PC-3 (cell line): ENCODE measurements at regions not wholly inside any gene's neighbourhood (a gene's known extent, or its start where the extent isn't known, plus 50 kb on each side); places are given as distances from the start of the nearest gene placed in this dataset.

Experiments
- ATAC-seq: fragments of 200-7000 bp; cut with Tn5 transposase; 2 replicates; pipeline ENCODE4 v1.9.1; 2020; ENCODE audit warnings: mild to moderate bottlenecking, moderate library complexity
- BruUV-seq: library from RNA; stranded (reverse); fragments of 400-500 nt; replicated peaks from 2 replicates; lab custom pipeline; 2021; lab: Mats Ljungman, UMichigan
- CTCF ChIA-PET: fragments of 300-600 bp; sonication (Branson Sonifier 250); formaldehyde crosslinking; loops from one replicate; lab custom pipeline; 2022; ENCODE audit warnings: antibody characterized with exemption; lab: Charles Lee
- POLR2A ChIA-PET: fragments of 300-600 bp; sonication (Branson Sonifier 250); formaldehyde crosslinking; loops from one replicate; lab custom pipeline; 2022; ENCODE audit warnings: antibody characterized with exemption; ENCODE audit not compliant: unreplicated experiment; lab: Charles Lee
- DNase-seq: peaks from one replicate; pipeline ENCODE4 v3.0.0-alpha.2; 2015
- H2AFZ ChIP-seq: fragments of 300-600 bp; sonication (generic); 2 replicates; pipeline ENCODE4 v1.6.0; 2016; ENCODE audit warnings: antibody characterized with exemption, low read length
- H3F3A ChIP-seq: fragments of 300-600 bp; sonication (generic); one replicate; pipeline ENCODE4 v1.6.0; 2017; ENCODE audit warnings: antibody characterized with exemption, low read length, control low read depth, mild to moderate bottlenecking; ENCODE audit not compliant: unreplicated experiment
- H3K27ac ChIP-seq: fragments of 300-600 bp; sonication (generic); 2 replicates; pipeline ENCODE4 v1.5.1; 2016; ENCODE audit warnings: mild to moderate bottlenecking, low read length
- H3K27me3 ChIP-seq: fragments of 300-600 bp; sonication (generic); 2 replicates; pipeline ENCODE4 v1.6.1; 2016; ENCODE audit warnings: low read length, mixed read lengths
- H3K36me3 ChIP-seq: fragments of 300-600 bp; sonication (generic); 2 replicates; pipeline ENCODE4 v1.6.1; 2016; ENCODE audit warnings: low read depth, mixed run types, low read length, mixed read lengths
- H3K4me1 ChIP-seq: fragments of 300-600 bp; sonication (generic); 2 replicates; pipeline ENCODE4 v1.5.1; 2016; ENCODE audit warnings: low read length; ENCODE audit not compliant: insufficient read depth
- H3K4me2 ChIP-seq: fragments of 300-600 bp; sonication (generic); 2 replicates; pipeline ENCODE4 v1.6.0; 2016; ENCODE audit warnings: low read length
- H3K4me3 ChIP-seq: fragments of 300-600 bp; sonication (generic); 2 replicates; pipeline ENCODE4 v1.5.1; 2016; ENCODE audit warnings: mild to moderate bottlenecking, low read length, mixed read lengths
- H3K79me2 ChIP-seq: fragments of 300-600 bp; sonication (generic); 2 replicates; pipeline ENCODE4 v1.6.1; 2017; ENCODE audit warnings: low read length, mixed read lengths
- H3K9ac ChIP-seq: fragments of 300-600 bp; sonication (generic); 2 replicates; pipeline ENCODE4 v1.6.0; 2016; ENCODE audit warnings: mild to moderate bottlenecking, low read length
- H3K9me2 ChIP-seq: fragments of 300-600 bp; sonication (generic); replicated peaks from 2 replicates; pipeline ENCODE4 v1.6.1; 2016; ENCODE audit warnings: mixed run types, low read length, mixed read lengths
- H3K9me3 ChIP-seq: fragments of 300-600 bp; sonication (generic); 2 replicates; pipeline ENCODE4 v1.6.1; 2016; ENCODE audit warnings: low read length, mixed read lengths
- H4K20me1 ChIP-seq: fragments of 300-600 bp; sonication (generic); 2 replicates; pipeline ENCODE4 v1.6.1; 2016; ENCODE audit warnings: low read length, mixed read lengths
- EZH2 ChIP-seq: fragments of 300-600 bp; sonication (generic); IDR thresholded peaks from one replicate; pipeline ENCODE4 v1.6.1; 2017; ENCODE audit warnings: antibody characterized with exemption, mild to moderate bottlenecking, low read length; ENCODE audit not compliant: unreplicated experiment
- EZH2phosphoT487 ChIP-seq: fragments of 300-600 bp; sonication (generic); IDR thresholded peaks from 2 replicates; pipeline ENCODE4 v1.6.1; 2018; ENCODE audit warnings: mild to moderate bottlenecking, antibody characterized with exemption, low read length, borderline replicate concordance
- intact Hi-C: fragments of 100-400 bp; cut with micrococcal nuclease; formaldehyde crosslinking; loops from 2 replicates; pipeline ENCODE4 v1.9.0; 2023
- TF ChIP-seq, protein P1 (sequence below): fragments of 300-600 bp; sonication (generic); conservative IDR thresholded peaks from 2 replicates; pipeline ENCODE4 v1.5.1; 2017; ENCODE audit warnings: antibody characterized with exemption, low read depth, mild to moderate bottlenecking, low read length

DNA sequence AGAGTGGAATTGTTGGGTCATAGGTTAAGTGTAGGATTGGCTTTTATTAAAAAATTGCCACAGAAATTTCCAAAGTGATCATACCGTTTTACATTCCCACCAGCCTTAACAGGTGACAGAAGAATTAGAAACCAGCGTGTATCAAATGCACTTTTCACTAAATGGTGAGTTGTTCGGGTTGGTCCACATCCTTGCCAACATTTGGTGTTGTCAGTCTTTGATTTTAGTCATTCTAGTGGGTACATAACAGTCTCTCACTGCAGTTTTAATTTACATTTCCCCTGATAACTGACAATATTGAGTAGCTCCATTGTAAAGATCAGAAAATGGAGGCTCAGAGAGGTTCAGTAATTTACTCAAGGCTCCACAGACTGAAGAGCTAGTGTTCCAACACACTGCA lies 237.8 kb upstream of the LHX5 start:
- Histone ChIP-seq H2AFZ (no peak overlapping the region), H3K27ac (no peak overlapping the region), H4K20me1 (no peaks in the 10 kb centered on the region), H3K27me3 (peaks cover 28% of the 10 kb centered on the region), H3K9ac (no peak overlapping the region), H3K36me3 (no peaks in the 10 kb centered on the region), H3F3A (no peaks in the 10 kb centered on the region), H3K9me2 (no peaks in the 10 kb centered on the region), H3K4me1 (no peaks in the 10 kb centered on the region), H3K4me3 (no peak overlapping the region), H3K4me2 (no peak overlapping the region), H3K79me2 (no peaks in the 10 kb centered on the region), H3K9me3 (no peaks in the 10 kb centered on the region)
- TF ChIP-seq EZH2phosphoT487: no peak
- TF ChIP-seq EZH2: no peak
- TF ChIP-seq, protein P1, sequence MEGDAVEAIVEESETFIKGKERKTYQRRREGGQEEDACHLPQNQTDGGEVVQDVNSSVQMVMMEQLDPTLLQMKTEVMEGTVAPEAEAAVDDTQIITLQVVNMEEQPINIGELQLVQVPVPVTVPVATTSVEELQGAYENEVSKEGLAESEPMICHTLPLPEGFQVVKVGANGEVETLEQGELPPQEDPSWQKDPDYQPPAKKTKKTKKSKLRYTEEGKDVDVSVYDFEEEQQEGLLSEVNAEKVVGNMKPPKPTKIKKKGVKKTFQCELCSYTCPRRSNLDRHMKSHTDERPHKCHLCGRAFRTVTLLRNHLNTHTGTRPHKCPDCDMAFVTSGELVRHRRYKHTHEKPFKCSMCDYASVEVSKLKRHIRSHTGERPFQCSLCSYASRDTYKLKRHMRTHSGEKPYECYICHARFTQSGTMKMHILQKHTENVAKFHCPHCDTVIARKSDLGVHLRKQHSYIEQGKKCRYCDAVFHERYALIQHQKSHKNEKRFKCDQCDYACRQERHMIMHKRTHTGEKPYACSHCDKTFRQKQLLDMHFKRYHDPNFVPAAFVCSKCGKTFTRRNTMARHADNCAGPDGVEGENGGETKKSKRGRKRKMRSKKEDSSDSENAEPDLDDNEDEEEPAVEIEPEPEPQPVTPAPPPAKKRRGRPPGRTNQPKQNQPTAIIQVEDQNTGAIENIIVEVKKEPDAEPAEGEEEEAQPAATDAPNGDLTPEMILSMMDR: no peak
- ChIA-PET POLR2A (interaction anchor here (0.5 kb wide), 1 partner anchor 365 kb away, joined by 3 read pairs; no protein-coding TSS in a partner anchor), CTCF (no interaction called here)
- ATAC-seq (no peak), DNase-seq (no peak)
- BruUV-seq: no TSS peak
- intact Hi-C loops: no loop called here

DNA sequence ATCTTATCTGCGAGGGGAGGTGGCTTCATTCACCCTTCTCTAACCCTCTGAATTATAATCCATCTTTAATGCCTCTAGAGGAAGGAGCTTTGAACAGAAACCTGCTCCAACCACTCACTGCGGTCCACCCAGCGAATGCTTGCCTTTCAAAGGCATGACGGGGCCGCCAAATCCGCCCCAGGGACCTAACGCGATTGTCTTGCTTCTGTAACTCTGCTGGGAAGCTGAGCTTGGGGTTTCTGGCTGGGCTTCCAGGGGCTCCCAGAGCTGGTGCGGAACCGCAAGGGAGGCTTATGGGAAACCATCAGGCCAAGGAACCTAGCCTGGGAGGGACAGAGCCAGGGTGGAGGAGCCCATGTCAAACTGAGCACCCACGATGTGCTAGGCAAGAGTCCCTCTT lies 231.2 kb upstream of the LHX5 start:
- ATAC-seq (no peak), DNase-seq (no peak)
- no TSS peak for BruUV-seq
- Histone ChIP-seq H2AFZ (no peak overlapping the region), H3K4me1 (peaks cover 11% of the 10 kb centered on the region; the same call in 1 of the 2 replicates), H3K27me3 (peaks cover 23% of the 10 kb centered on the region), H3K4me2 (no peak overlapping the region), H3K36me3 (no peaks in the 10 kb centered on the region), H3F3A (no peaks in the 10 kb centered on the region), H3K27ac (no peak overlapping the region), H3K9me3 (no peaks in the 10 kb centered on the region), H3K9ac (no peak overlapping the region), H3K9me2 (no peaks in the 10 kb centered on the region), H4K20me1 (no peaks in the 10 kb centered on the region), H3K79me2 (no peaks in the 10 kb centered on the region), H3K4me3 (no peak overlapping the region)
- TF ChIP-seq EZH2phosphoT487 (no peak), EZH2 (no peak)
- TF ChIP-seq, protein P1: no peak
- CTCF ChIA-PET: no interaction called here
- POLR2A ChIA-PET: no interaction called here
- intact Hi-C loops: no loop called here

DNA sequence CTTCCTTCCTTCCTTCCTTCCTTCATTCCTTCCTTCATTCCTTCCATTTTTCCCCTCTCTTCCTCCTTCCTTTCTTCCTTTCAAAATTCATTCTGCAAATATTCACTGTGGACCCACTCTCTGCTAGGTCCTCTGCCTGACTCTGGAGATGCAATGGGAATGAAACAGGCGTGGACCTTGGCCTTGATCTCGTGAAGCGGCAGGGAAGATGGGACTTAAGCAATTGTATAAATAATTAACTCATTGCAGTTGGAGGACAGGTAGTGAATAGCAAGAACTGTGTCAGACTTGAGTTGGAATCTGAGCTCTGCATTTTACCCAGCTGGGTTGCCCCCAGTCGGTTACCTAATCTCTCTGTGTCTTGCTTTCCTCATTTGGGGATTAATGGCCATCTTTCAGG lies 230.6 kb upstream of the LHX5 start:
- BruUV-seq: no TSS peak
- Histone ChIP-seq H3K4me3 (no peak overlapping the region), H2AFZ (no peak overlapping the region), H3K27ac (no peak overlapping the region), H3F3A (no peaks in the 10 kb centered on the region), H3K9me2 (no peaks in the 10 kb centered on the region), H3K4me1 (peaks cover 13% of the 10 kb centered on the region; the same call in 1 of the 2 replicates), H3K36me3 (no peaks in the 10 kb centered on the region), H3K4me2 (no peak overlapping the region), H3K27me3 (peaks cover 22% of the 10 kb centered on the region), H3K9me3 (no peaks in the 10 kb centered on the region), H4K20me1 (no peaks in the 10 kb centered on the region), H3K9ac (no peak overlapping the region), H3K79me2 (no peaks in the 10 kb centered on the region)
- CTCF ChIA-PET: no interaction called here
- DNase-seq (no peak), ATAC-seq (no peak)
- POLR2A ChIA-PET: no interaction called here
- intact Hi-C loops: no loop called here
- no peak for TF ChIP-seq EZH2phosphoT487
- TF ChIP-seq, protein P1: no peak
- TF ChIP-seq EZH2: no peak
